Thymus (tissue), 11 donors: ENCODE measurements at regions not wholly inside any gene's neighbourhood (a gene's known extent, or its start where the extent isn't known, plus 50 kb on each side); places are given as distances from the start of the nearest gene placed in this dataset.

ENCODE experiments used
- DNase-seq, 9 donors: peaks; one replicate each; pipeline ENCODE4 v3.0.0-alpha.2; 2013; ENCODE audit warnings: low spot score in 9 of 9, low read depth in 6 of 9, missing footprints in 1 of 9
- H3K27ac ChIP-seq, 2 donors: one replicate each; pipeline ENCODE4 v1.5.1; 2013; ENCODE audit warnings: control low read depth in 1 of 2, low read depth in 1 of 2, low read length in 1 of 2, mild to moderate bottlenecking in 1 of 2, moderate library complexity in 1 of 2
- H3K27me3 ChIP-seq, 2 donors: one replicate each; pipeline ENCODE4 v1.5.1; 2013; ENCODE audit warnings: low read length in 1 of 2; ENCODE audit not compliant: control insufficient read depth in 2 of 2, insufficient read depth in 1 of 2
- H3K36me3 ChIP-seq, 2 donors: one replicate each; pipeline ENCODE4 v1.5.1; 2013; ENCODE audit warnings: low read length in 1 of 2, mild to moderate bottlenecking in 1 of 2, moderate library complexity in 1 of 2; ENCODE audit not compliant: control insufficient read depth in 2 of 2, insufficient read depth in 2 of 2
- H3K4me1 ChIP-seq, 2 donors: one replicate each; pipeline ENCODE4 v1.5.1; 2013; ENCODE audit warnings: low read length in 2 of 2; ENCODE audit not compliant: control insufficient read depth in 2 of 2, insufficient read depth in 2 of 2
- H3K4me3 ChIP-seq, 2 donors: one replicate each; pipeline ENCODE4 v1.5.1; 2013; ENCODE audit warnings: low read length in 2 of 2, control low read depth in 1 of 2, mild to moderate bottlenecking in 1 of 2
- H3K9me3 ChIP-seq, 2 donors: one replicate each; pipeline ENCODE4 v1.5.1; 2013; ENCODE audit warnings: low read length in 1 of 2, mild to moderate bottlenecking in 1 of 2; ENCODE audit not compliant: control insufficient read depth in 2 of 2, insufficient read depth in 1 of 2
- WGBS: extraction: QIAGEN DNeasy Blood & Tissue Kit; methylation state at CpG from one replicate; pipeline ENCODE4 v1.1.7; 2013; 5-methylcytosine and 5-hydroxymethylcytosine counted together
- donor health status: healthy.

- no peak for DNase-seq
- H3K4me3 ChIP-seq, result no peak overlapping the region
- no peaks in the 10 kb centered on the region for H3K27me3 ChIP-seq
- peaks cover 0 to 7% of the 10 kb centered on the region in 2 donors for H3K9me3 ChIP-seq
- H3K36me3 ChIP-seq, result no peaks in the 10 kb centered on the region
- no peak overlapping the region for H3K27ac ChIP-seq
- WGBS, result 82% methylated on average over 1 of the region's 1 CpG
- no peaks in the 10 kb centered on the region for H3K4me1 ChIP-seq
Measured at GRCh38 chr12:60290532-60290931, 694.7 kb downstream of the SLC16A7 start.

- H3K4me1 ChIP-seq, result no peaks in the 10 kb centered on the region
- WGBS, result 9% methylated on average over 1 of the region's 1 CpG
- H3K27me3 ChIP-seq, result no peaks in the 10 kb centered on the region
- H3K27ac ChIP-seq, result no peak overlapping the region
- no peak overlapping the region for H3K4me3 ChIP-seq
- no peak for DNase-seq
- H3K9me3 ChIP-seq, result no peaks in the 10 kb centered on the region
- H3K36me3 ChIP-seq, result no peaks in the 10 kb centered on the region
Measured at GRCh38 chr12:60308366-60308991, 712.6 kb downstream of the SLC16A7 start.

GRCh38 chr12:60311940-60312339 lies 716.1 kb downstream of the SLC16A7 start:
- WGBS, result 84% methylated on average over 2 of the region's 2 CpGs
- H3K4me3 ChIP-seq, result no peak overlapping the region
- H3K27ac ChIP-seq, result no peak overlapping the region
- H3K36me3 ChIP-seq, result no peaks in the 10 kb centered on the region
- no peaks in the 10 kb centered on the region for H3K9me3 ChIP-seq
- H3K4me1 ChIP-seq, result no peaks in the 10 kb centered on the region
- DNase-seq, result no peak
- H3K27me3 ChIP-seq, result no peaks in the 10 kb centered on the region

GRCh38 chr12:60317361-60317760 lies 721.5 kb downstream of the SLC16A7 start:
- no peaks in the 10 kb centered on the region for H3K4me1 ChIP-seq
- H3K27me3 ChIP-seq, result no peaks in the 10 kb centered on the region
- H3K27ac ChIP-seq, result no peak overlapping the region
- H3K4me3 ChIP-seq, result no peak overlapping the region
- no peak for DNase-seq
- H3K9me3 ChIP-seq, result no peaks in the 10 kb centered on the region
- WGBS, result 91% methylated on average over 1 of the region's 1 CpG
- no peaks in the 10 kb centered on the region for H3K36me3 ChIP-seq

DNA sequence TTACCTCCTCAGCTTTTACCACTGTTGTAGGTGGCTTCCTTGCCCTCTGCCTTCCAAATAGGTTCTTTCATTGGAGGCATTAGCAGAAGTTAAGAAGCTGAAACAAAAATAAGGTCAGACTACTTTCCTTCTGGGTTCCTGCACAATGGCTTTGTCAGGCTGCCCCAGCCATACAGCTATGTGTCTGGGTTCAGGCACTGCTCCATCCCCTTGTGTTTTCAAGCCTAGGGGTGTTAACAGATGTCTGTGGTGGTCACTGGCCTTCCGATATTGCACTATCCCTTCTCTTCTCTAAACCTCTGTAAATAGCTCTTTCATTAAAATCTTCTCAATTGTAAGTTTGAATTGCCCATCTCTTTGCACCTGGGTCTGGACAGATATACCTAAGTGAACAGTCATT lies 728.9 kb downstream of the SLC16A7 start:
- Histone ChIP-seq H3K27ac (no peak overlapping the region), H3K4me1 (no peaks in the 10 kb centered on the region), H3K4me3 (no peak overlapping the region), H3K9me3 (peaks cover 0 to 7% of the 10 kb centered on the region in 2 donors), H3K36me3 (no peaks in the 10 kb centered on the region), H3K27me3 (no peaks in the 10 kb centered on the region)
- no peak for DNase-seq
- 95% methylated on average over 1 of the region's 1 CpG for WGBS

GRCh38 chr12:60333461-60333860 lies 737.6 kb downstream of the SLC16A7 start:
- 73% methylated on average over 6 of the region's 6 CpGs for WGBS
- H3K36me3 ChIP-seq, result no peaks in the 10 kb centered on the region
- no peak overlapping the region for H3K27ac ChIP-seq
- no peaks in the 10 kb centered on the region for H3K27me3 ChIP-seq
- no peaks in the 10 kb centered on the region for H3K4me1 ChIP-seq
- DNase-seq, result no peak
- H3K9me3 ChIP-seq, result no peaks in the 10 kb centered on the region
- no peak overlapping the region for H3K4me3 ChIP-seq

GRCh38 chr12:60335745-60336144 lies 739.9 kb downstream of the SLC16A7 start:
- no peaks in the 10 kb centered on the region for H3K36me3 ChIP-seq
- no peaks in the 10 kb centered on the region for H3K9me3 ChIP-seq
- no peak for DNase-seq
- no peak overlapping the region for H3K4me3 ChIP-seq
- H3K27me3 ChIP-seq, result no peaks in the 10 kb centered on the region
- no peaks in the 10 kb centered on the region for H3K4me1 ChIP-seq
- no peak overlapping the region for H3K27ac ChIP-seq

DNA sequence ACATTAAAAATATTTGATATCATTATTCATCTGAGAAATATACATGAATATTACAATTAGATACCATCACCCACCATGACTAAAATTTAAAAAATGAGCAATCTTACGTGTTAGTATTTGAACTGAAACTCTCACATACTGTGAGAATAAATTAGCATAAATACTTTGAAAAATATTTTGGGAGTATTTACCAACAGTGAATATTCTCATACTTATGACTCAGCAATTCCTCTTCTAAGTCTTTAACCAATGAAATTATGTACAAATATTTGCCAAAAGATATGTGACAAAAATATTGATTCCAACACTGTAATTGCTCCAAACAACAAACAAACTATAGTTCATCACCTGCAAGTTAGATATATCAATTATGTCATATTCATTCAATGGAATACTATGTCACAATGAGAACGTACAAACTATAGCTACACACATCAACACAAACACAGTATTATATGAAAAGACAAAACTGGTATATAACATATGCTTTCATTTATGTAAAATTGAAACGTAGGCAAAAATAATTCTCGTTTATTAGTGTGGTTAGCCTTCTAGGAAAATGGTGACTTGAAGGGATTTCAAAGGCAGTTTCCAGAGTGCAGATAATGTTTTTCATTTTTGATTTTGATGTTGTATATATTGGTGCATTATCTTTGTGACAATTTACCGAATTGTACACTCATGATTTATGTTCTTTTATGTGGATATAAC lies 742.2 kb downstream of the SLC16A7 start:
- H3K9me3 ChIP-seq, result no peaks in the 10 kb centered on the region
- no peaks in the 10 kb centered on the region for H3K4me1 ChIP-seq
- no peak overlapping the region for H3K27ac ChIP-seq
- 91% methylated on average over 5 of the region's 5 CpGs for WGBS
- H3K36me3 ChIP-seq, result no peaks in the 10 kb centered on the region
- H3K27me3 ChIP-seq, result no peaks in the 10 kb centered on the region
- DNase-seq, result no peak
- no peak overlapping the region for H3K4me3 ChIP-seq

DNA sequence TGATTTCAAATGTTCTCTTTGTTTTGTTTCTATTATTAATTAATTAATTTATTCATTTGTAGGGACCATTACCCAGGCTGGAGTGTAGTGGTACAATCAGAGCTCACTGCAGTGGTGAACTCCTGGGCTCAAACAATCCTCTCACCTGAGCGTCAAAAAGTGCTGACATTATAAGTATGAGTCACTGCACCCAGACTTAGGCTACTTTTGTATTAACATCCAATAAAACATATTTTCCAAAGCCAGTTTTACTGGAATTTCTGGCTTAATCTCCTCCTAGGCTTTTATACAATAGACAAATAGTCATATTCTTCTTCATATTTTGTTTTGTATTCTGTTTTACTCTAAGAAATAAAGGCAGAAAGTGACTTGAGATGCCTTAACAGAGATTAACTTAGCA lies 749.6 kb downstream of the SLC16A7 start:
- 94% methylated on average over 1 of the region's 1 CpG for WGBS
- no peaks in the 10 kb centered on the region for H3K36me3 ChIP-seq
- no peaks in the 10 kb centered on the region for H3K4me1 ChIP-seq
- DNase-seq, result no peak
- H3K27me3 ChIP-seq, result no peaks in the 10 kb centered on the region
- no peak overlapping the region for H3K4me3 ChIP-seq
- H3K27ac ChIP-seq, result no peak overlapping the region
- H3K9me3 ChIP-seq, result no peaks in the 10 kb centered on the region
